GM23248 (cell line): ENCODE measurements at regions not wholly inside any gene's neighbourhood (a gene's known extent, or its start where the extent isn't known, plus 50 kb on each side); places are given as distances from the start of the nearest gene placed in this dataset.

Experiments
- DNase-seq: peaks from one replicate; pipeline ENCODE4 v3.0.0-alpha.2; 2015
- H2AFZ ChIP-seq: fragments of 200-600 bp; sonication (generic); 2 replicates; pipeline ENCODE4 v1.6.1; 2016; ENCODE audit warnings: antibody characterized with exemption
- H3F3A ChIP-seq: fragments of 200-600 bp; sonication (generic); 2 replicates; pipeline ENCODE4 v1.6.1; 2016; ENCODE audit warnings: mild to moderate bottlenecking, antibody characterized with exemption, mixed run types; ENCODE audit not compliant: insufficient read depth
- H3K27ac ChIP-seq: fragments of 200-600 bp; sonication (generic); 2 replicates; pipeline ENCODE4 v1.5.1; 2016; ENCODE audit warnings: mild to moderate bottlenecking
- H3K27me3 ChIP-seq: fragments of 200-600 bp; sonication (generic); replicated peaks from 2 replicates; pipeline ENCODE4 v1.6.1; 2016; ENCODE audit warnings: mild to moderate bottlenecking; ENCODE audit not compliant: insufficient read depth
- H3K36me3 ChIP-seq: fragments of 200-600 bp; sonication (generic); 2 replicates; pipeline ENCODE4 v1.6.1; 2016; ENCODE audit warnings: low read depth, mild to moderate bottlenecking
- H3K4me1 ChIP-seq: fragments of 200-600 bp; sonication (generic); 2 replicates; pipeline ENCODE4 v1.6.1; 2016; ENCODE audit warnings: mild to moderate bottlenecking; ENCODE audit not compliant: insufficient read depth
- H3K4me2 ChIP-seq: fragments of 200-600 bp; sonication (generic); one replicate; pipeline ENCODE4 v1.6.1; 2016; ENCODE audit warnings: mild to moderate bottlenecking; ENCODE audit not compliant: unreplicated experiment
- H3K4me3 ChIP-seq: fragments of 200-600 bp; sonication (generic); 2 replicates; pipeline ENCODE4 v1.5.1; 2016; ENCODE audit warnings: mild to moderate bottlenecking
- H3K79me2 ChIP-seq: fragments of 200-600 bp; sonication (generic); 2 replicates; pipeline ENCODE4 v1.6.1; 2016; ENCODE audit warnings: mild to moderate bottlenecking; ENCODE audit not compliant: insufficient read depth
- H3K9ac ChIP-seq: fragments of 200-600 bp; sonication (generic); 2 replicates; pipeline ENCODE4 v1.6.1; 2016; ENCODE audit warnings: mild to moderate bottlenecking
- H3K9me2 ChIP-seq: fragments of 200-600 bp; sonication (generic); 2 replicates; pipeline ENCODE4 v1.6.1; 2016; ENCODE audit warnings: mixed run types, mild to moderate bottlenecking, moderate library complexity; ENCODE audit not compliant: insufficient read depth
- H3K9me3 ChIP-seq: fragments of 200-600 bp; sonication (generic); one replicate; pipeline ENCODE4 v1.6.1; 2017; ENCODE audit warnings: low read depth
- H4K20me1 ChIP-seq: fragments of 200-600 bp; sonication (generic); 2 replicates; pipeline ENCODE4 v1.6.0; 2016; ENCODE audit not compliant: insufficient read depth
- EZH2 ChIP-seq: fragments of 200-600 bp; sonication (generic); IDR thresholded peaks from 2 replicates; pipeline ENCODE4 v1.6.1; 2018; ENCODE audit warnings: antibody characterized with exemption, mild to moderate bottlenecking; ENCODE audit not compliant: insufficient read depth, poor library complexity, severe bottlenecking
- EZH2phosphoT487 ChIP-seq: fragments of 200-600 bp; sonication (generic); IDR thresholded peaks from 2 replicates; pipeline ENCODE4 v1.6.1; 2018; ENCODE audit warnings: antibody characterized with exemption, moderate library complexity, mild to moderate bottlenecking, low read depth; ENCODE audit not compliant: insufficient read depth
- WGBS, 2 experiments: methylation state at CpG; one replicate each; pipeline ENCODE4 v1.1.6; 2015 to 2017; ENCODE audit warnings: low lambda C conversion rate in 2 of 2, low coverage in 1 of 2; ENCODE audit errors: missing lambda C conversion rate in 2 of 2; 5-methylcytosine and 5-hydroxymethylcytosine counted together
- in situ Hi-C: fragments of 300-500 bp; cut with MboI; formaldehyde crosslinking; loops from 2 replicates; pipeline ENCODE4 v1.15.0; 2020

DNA sequence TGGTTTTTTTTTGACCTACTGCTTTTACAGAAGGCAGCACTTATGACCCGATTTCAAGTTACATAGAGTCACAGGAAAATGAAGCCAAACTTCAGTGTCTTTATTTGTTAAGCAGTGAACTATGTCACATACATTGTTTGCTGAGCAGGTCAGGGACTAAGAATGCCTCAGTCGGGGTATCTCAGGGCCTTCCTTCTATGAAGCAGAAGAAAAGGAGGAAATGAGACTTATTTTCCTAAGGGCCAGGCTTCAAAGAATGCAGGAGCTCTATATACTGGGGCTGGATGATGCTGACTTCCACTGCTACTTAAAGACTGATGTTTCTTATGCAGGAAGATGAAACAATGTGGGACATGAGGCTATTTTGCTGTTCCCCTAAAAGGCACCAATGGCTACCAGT lies 558.4 kb upstream of the IGFBP7 start:
- H3K79me2 ChIP-seq, result no peaks in the 10 kb centered on the region
- no peaks in the 10 kb centered on the region for H3K27me3 ChIP-seq
- no peaks in the 10 kb centered on the region for H4K20me1 ChIP-seq
- no peak overlapping the region for H3K4me2 ChIP-seq
- no peaks in the 10 kb centered on the region for H3K4me1 ChIP-seq
- 0 to 13% methylated on average over 2 of the region's 2 CpGs for WGBS, 2 experiments
- H2AFZ ChIP-seq, result no peak overlapping the region
- no peak for DNase-seq
- no peaks in the 10 kb centered on the region for H3F3A ChIP-seq
- no peak overlapping the region for H3K4me3 ChIP-seq
- no peak for TF ChIP-seq EZH2
- H3K27ac ChIP-seq, result no peak overlapping the region
- H3K9me3 ChIP-seq, result no peaks in the 10 kb centered on the region
- no peaks in the 10 kb centered on the region for H3K36me3 ChIP-seq
- in situ Hi-C loops, result no loop called here
- H3K9ac ChIP-seq, result no peak overlapping the region
- H3K9me2 ChIP-seq, result no peaks in the 10 kb centered on the region

DNA sequence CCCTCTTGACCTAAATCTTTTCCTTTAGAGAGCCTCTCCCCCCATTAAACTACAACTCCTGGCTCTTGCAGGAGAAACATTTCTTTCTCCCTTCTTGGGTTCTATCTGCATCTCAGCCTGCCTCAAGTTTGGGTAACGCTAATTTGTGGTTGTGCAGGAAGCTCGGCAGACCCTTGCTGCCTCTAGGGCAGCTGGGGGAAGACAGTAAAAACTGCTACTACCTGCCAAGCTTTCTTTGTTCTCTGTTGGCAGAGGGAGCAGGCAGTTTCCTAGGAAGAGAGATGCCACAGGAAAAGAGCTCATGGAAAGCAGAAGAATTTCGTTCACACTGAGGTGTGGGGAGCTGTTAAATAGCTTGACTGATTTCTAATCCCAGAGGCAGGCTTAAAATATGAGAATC lies 555.6 kb upstream of the IGFBP7 start:
- H3K4me3 ChIP-seq, result no peak overlapping the region
- no peak for DNase-seq
- no peaks in the 10 kb centered on the region for H3K27me3 ChIP-seq
- H4K20me1 ChIP-seq, result no peaks in the 10 kb centered on the region
- H3F3A ChIP-seq, result no peaks in the 10 kb centered on the region
- H3K4me2 ChIP-seq, result no peak overlapping the region
- no peak overlapping the region for H3K27ac ChIP-seq
- H3K36me3 ChIP-seq, result no peaks in the 10 kb centered on the region
- H3K79me2 ChIP-seq, result no peaks in the 10 kb centered on the region
- H3K4me1 ChIP-seq, result no peaks in the 10 kb centered on the region
- H3K9ac ChIP-seq, result no peak overlapping the region
- H3K9me2 ChIP-seq, result no peaks in the 10 kb centered on the region
- H2AFZ ChIP-seq, result no peak overlapping the region
- in situ Hi-C loops, result no loop called here
- WGBS, 2 experiments, result 9% methylated on average over 3 of the region's 3 CpGs
- no peaks in the 10 kb centered on the region for H3K9me3 ChIP-seq
- no peak for TF ChIP-seq EZH2phosphoT487
- no peak for TF ChIP-seq EZH2

DNA sequence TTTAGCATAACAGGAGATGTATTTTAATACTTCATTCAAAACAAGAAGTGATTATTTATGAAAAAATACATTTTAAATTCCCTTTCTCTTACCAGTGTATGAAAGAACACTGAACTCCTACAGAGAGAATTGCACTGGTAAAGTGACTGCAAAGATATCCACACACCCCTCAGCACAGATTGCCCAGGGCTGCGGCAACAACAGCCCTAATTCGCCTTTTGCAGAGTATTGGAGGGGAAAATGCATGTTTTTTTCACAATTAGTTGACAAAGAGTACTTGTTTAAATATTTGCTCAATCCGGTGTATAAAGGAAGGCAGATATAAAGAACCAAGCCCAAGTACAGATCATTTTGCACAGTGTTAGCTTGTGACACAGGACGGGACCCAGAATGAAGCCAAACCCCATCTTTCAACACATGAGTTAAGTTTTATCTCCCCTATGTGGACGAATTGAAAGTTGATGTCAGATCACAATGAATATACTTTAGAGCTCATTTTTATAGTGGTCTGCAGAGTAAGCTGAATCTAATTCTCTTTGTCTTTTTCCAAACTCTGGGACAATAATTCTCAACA lies 551.4 kb upstream of the IGFBP7 start:
- Histone ChIP-seq H3K9me2 (no peaks in the 10 kb centered on the region), H4K20me1 (no peaks in the 10 kb centered on the region), H3K27ac (no peak overlapping the region), H3K27me3 (no peaks in the 10 kb centered on the region), H3K9me3 (no peaks in the 10 kb centered on the region), H3K4me3 (no peak overlapping the region), H3K4me2 (no peak overlapping the region), H3F3A (no peaks in the 10 kb centered on the region), H3K4me1 (no peaks in the 10 kb centered on the region), H3K9ac (no peak overlapping the region), H2AFZ (no peak overlapping the region), H3K79me2 (no peaks in the 10 kb centered on the region), H3K36me3 (no peaks in the 10 kb centered on the region)
- in situ Hi-C loops, result no loop called here
- TF ChIP-seq EZH2phosphoT487, result no peak
- no peak for TF ChIP-seq EZH2
- WGBS, 2 experiments, result 14% methylated on average over 5 of the region's 5 CpGs
- DNase-seq, result no peak

DNA sequence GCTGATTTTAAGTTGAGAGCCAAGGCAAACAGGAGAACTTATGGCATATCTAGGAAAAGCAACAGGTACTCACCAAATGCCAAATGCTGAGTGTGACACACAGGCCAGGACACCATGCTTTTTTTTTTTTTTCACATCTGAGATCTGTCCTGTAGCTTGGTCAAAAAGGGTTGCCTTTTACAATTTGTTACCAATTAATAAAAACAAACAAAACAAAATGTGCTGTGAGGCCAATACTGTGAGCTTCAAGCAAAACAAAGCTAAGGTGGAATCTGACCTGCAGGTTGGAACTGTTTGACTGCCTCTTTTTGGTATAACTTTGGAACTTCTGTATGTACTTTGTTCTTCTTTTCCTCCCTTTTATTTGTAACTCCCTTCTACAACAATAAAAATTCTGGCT lies 548.5 kb upstream of the IGFBP7 start:
- Histone ChIP-seq H3K4me1 (no peaks in the 10 kb centered on the region), H3K9ac (no peak overlapping the region), H3K9me3 (no peaks in the 10 kb centered on the region), H3K79me2 (no peaks in the 10 kb centered on the region), H3K27ac (no peak overlapping the region), H3K9me2 (no peaks in the 10 kb centered on the region), H3F3A (no peaks in the 10 kb centered on the region), H2AFZ (no peak overlapping the region), H3K27me3 (no peaks in the 10 kb centered on the region), H4K20me1 (no peaks in the 10 kb centered on the region), H3K4me2 (no peak overlapping the region), H3K36me3 (no peaks in the 10 kb centered on the region), H3K4me3 (no peak overlapping the region)
- DNase-seq, result no peak
- in situ Hi-C loops, result no loop called here
- TF ChIP-seq EZH2phosphoT487 (no peak), EZH2 (no peak)

DNA sequence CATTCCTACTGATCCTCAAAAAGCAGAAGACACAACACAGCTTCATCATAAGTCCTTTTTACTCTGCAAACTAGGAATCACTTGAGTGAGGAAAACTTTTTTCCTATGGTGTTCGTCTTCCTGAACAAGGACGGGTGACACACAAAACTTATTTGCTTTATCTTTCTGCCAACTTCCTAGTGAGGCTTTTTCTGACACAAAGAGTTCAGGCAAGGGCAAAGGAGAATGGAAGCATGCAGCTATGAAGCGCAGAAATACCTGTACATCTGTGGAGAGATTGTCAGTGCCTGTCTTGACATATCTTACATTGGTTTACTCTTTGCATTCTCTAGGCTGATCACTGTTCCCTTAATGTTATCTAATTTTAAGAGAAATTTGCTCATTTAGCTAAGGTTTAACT lies 548.0 kb upstream of the IGFBP7 start:
- Histone ChIP-seq H3K9ac (no peak overlapping the region), H3K36me3 (no peaks in the 10 kb centered on the region), H3K4me3 (no peak overlapping the region), H3K9me3 (no peaks in the 10 kb centered on the region), H3K79me2 (no peaks in the 10 kb centered on the region), H4K20me1 (no peaks in the 10 kb centered on the region), H3K9me2 (no peaks in the 10 kb centered on the region), H3F3A (no peaks in the 10 kb centered on the region), H3K27ac (no peak overlapping the region), H3K4me1 (no peaks in the 10 kb centered on the region), H2AFZ (no peak overlapping the region), H3K4me2 (no peak overlapping the region), H3K27me3 (no peaks in the 10 kb centered on the region)
- WGBS, 2 experiments, result 10 to 16% methylated on average over 3 of the region's 3 CpGs
- no peak for DNase-seq
- in situ Hi-C loops, result no loop called here
- TF ChIP-seq EZH2 (no peak), EZH2phosphoT487 (no peak)
